Hepatocyte (in vitro differentiated cells): ENCODE measurements at regions not wholly inside any gene's neighbourhood (a gene's known extent, or its start where the extent isn't known, plus 50 kb on each side); places are given as distances from the start of the nearest gene placed in this dataset.

Experiments
- CTCF ChIP-seq: fragments of 200-600 bp; sonication (generic); IDR thresholded peaks from 2 replicates; pipeline ENCODE4 v1.5.1; 2016; ENCODE audit warnings: antibody characterized with exemption, mild to moderate bottlenecking; ENCODE audit not compliant: poor library complexity
- EZH2 ChIP-seq: fragments of 200-600 bp; sonication (generic); IDR thresholded peaks from 2 replicates; pipeline ENCODE4 v1.6.1; 2016; ENCODE audit warnings: antibody characterized with exemption, mild to moderate bottlenecking, borderline replicate concordance

DNA sequence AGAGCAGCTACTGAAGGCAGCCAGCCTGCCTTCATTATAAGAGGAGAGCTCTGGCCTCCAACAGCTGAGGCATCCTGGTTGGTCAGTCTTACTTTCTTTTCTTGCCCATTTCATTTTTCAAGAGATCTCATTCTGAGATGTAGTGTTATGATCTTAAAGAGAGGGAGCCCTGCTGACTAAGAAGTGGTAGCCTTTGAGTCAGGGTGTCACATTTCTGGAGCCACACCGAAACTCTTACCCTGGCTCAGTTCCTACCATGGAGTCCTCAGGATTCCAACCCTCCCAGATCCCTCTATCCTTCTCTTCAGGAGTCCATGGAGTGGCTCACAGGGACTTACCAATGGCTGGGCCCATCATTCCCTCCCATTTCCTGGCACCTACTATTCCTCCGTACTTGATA lies 386.1 kb upstream of the LARGE1 start:
- TF ChIP-seq CTCF: no peak
- TF ChIP-seq EZH2: no peak
